M059J (cell line): ENCODE measurements at regions not wholly inside any gene's neighbourhood (a gene's known extent, or its start where the extent isn't known, plus 50 kb on each side); places are given as distances from the start of the nearest gene placed in this dataset.
"Not testable (repeated sequence)": the region's sequence is repeated elsewhere in the genome, so short reads cannot be mapped to it uniquely, and the experiment has no call there.

Experiments
- DNase-seq: peaks from one replicate; pipeline ENCODE4 v3.0.0-alpha.2; 2012; ENCODE audit warnings: low read depth

GRCh38 chr6:134429861-134430380, 112.0 kb upstream of the SGK1 start:
- DNase-seq = no peak

DNA sequence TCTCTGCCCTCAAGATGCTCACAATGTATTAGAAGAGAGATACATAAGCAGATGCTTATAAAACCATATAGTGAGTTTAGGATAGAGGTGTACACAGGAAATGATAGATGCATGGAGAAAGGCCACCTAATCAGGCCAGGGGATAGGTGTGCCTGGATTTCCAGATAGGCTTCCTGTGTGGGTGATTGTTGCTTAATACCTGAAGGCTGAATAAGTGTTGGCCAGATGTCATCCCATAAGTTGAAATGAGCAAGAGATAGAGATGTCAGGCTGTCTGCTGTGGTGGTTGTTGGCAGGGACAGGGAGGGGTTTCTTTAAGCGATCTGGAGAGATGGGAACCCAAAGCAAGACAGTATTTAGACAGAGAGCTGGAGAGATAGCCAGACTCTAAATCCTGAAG, 109.8 kb upstream of the SGK1 start:
- DNase-seq = no peak

- DNase-seq = no peak
These were observed 108.7 kb upstream of the SGK1 start for GRCh38 chr6:134426623-134427022.

DNA sequence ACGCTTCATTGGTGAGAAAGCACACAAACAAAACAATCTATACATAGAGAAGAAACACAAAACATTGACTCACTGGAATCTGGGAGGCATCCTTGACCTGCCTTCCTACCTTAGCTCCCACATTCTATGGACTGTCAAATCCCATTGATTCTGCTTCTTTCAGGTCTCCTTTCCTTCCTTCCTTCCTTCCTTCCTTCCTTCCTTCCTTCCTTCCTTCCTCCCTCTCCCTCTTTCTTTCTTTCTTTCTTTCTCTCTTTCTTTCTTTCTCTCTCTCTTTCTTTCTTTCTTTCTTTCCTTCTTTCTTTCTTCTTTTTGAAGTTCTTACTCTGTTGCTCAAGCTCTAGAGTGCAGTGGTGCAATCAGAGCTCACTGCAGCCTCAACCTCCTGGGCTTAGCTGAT, 108.0 kb upstream of the SGK1 start:
- DNase-seq = not testable (repeated sequence)

GRCh38 chr6:134425513-134425912, 107.6 kb upstream of the SGK1 start:
- DNase-seq = peak; percentile 81

- DNase-seq = no peak
These were observed 106.9 kb upstream of the SGK1 start for GRCh38 chr6:134424798-134425170.

DNA sequence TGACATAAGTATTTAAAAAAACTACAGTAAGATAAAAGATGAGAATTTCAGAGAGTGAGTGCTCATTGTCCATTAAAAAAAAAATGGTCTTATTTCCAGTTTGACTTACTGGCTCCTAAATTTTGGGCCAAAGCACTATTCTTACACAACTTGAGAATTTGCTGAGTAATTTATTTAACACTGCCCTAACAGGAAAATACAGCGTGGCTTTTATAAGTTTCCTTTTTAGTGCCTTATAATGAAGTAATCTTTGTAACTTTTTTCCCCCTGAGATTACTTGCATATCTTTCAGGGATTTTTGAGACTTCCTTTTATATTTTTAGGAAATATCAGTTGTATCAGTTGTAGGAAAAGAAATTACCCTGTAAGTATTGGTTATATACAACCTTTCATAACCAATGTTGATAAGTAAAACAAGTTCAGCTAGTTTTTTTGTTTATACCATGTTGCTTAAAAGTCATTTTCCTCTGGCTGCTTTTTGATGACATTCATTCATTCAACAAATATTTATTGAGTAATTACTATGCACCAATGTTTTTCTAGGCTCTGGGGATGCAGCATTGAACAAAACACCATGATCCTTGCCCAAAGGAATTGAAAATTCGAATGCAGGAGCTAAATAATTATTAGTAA, 106.4 kb upstream of the SGK1 start:
- DNase-seq = peak; percentile 26

- peak; percentile 99 for DNase-seq
These were observed 104.7 kb upstream of the SGK1 start for GRCh38 chr6:134422426-134423231.

- DNase-seq = peak; percentile 65
These were observed 103.6 kb upstream of the SGK1 start for GRCh38 chr6:134421501-134421900.

DNA sequence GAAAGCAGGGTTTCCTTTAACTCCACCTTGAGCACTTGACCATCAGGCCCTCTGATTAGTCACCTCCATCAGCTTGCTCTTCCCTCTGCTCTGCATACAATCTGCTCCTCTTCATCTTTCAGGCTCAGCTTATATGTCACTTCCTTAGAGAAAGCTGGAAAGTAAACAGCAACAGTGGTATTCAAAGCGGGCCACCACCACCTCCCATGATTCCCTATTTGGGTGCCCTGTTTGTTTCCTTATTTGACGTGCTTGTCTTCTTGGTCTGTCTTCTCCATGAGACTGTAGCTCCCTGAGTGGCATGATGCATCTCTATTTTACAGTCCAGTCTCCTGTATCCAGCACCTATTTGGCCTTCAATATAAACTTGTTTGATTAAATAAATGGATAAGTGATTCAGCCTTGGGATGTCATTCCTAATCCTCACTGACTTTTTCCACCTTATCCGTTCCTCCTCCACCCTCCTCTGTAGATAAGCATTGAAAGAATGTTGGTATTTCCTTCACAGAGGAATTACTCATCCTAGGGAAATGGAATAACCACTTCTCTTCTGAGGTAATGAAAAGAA, 102.8 kb upstream of the SGK1 start:
- peak; percentile 93 for DNase-seq

DNA sequence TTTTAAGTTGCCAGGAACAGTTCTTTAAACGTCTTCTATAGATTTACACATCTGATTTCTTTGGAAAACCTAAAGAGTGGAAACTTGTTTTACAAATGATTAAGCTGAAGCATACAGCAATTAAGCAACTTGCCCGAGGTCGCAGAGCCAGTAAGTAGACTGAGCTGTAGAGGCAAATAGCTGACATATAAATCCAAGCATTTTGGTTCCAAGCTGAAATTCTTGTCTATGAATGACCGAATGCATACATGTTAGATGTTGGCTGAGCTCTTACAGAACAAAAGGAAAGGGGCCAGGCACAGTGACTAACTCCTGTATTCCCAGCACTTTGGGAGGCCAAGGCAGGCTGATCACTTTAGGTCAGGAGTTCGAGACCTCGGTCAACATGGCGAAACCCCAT, 101.8 kb upstream of the SGK1 start:
- no peak for DNase-seq

DNA sequence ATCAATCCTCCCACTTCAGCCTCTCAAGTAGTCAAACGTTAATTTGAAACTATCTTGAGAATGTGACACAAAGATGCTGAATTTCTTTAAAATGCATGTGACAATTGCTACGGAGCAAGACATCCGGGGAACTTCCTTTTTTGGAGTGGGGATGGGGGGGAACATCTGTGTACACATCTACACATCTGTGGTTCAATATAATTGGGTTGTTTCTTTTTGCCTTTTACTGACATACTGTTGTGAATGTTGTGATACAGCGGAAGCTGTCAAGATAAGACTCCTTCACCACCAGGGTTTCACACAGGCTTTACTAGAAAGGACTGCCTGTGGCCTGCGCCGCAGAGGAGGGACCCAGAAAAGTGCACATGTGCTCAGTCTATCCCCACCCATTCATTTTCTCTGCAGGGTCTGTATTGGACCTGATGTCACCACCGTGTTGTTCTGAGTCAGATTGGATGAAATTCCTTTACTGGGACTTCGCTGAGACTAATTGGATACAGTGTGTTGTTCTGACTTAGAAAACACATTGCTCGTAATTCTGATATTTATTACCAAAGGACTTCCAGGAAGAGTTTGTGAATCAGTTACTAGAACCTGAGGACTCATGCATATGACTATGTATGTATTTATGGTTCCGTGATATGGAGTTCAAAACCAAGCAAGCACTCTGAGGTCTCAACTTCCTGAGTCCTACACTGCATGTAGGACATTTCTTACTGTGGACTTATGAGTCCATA, 98.7 kb upstream of the SGK1 start:
- DNase-seq = no peak

GRCh38 chr6:134415656-134416055, 97.7 kb upstream of the SGK1 start:
- no peak for DNase-seq

DNA sequence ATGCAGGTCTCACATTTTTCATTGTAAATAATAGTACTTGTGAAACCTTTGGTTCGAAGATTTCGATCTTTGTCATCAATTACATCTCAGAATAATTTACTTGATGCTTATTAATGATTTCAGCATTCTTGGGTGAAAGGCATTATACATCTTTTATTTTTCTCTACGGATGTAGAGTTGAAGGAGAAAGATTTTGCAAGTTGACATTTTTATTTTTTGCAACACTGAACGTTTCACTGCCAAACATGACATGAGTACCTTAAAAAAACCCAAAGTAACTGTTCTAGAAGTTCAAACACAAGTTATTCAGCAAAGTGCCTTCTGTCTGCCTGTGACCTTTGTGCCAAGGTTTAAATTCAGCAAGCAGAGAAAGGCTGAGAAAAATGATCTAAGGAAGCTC, 97.3 kb upstream of the SGK1 start:
- no peak for DNase-seq

- no peak for DNase-seq
These were observed 96.9 kb upstream of the SGK1 start for GRCh38 chr6:134414793-134415192.

GRCh38 chr6:134413241-134413643, 95.3 kb upstream of the SGK1 start:
- DNase-seq = no peak

DNA sequence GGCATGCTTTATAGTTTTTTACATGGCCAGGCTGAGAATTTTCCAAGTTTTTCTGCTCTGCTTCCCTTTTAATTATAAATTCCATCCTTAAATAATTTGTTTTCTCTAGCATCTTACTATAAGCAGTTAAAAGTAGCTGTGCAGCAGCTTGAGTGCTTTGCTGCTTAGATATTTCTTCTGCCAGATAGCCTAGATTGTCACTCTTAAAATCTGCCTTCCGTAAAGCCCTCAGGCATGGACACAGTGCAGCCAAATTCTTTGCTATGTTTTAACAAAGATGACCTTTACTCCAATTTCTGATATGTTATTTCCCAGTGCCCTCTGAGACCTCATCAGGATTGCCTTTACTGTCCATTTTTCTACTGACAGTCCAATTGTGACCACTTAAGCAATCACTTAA, 92.6 kb upstream of the SGK1 start:
- peak; percentile 73 for DNase-seq

DNA sequence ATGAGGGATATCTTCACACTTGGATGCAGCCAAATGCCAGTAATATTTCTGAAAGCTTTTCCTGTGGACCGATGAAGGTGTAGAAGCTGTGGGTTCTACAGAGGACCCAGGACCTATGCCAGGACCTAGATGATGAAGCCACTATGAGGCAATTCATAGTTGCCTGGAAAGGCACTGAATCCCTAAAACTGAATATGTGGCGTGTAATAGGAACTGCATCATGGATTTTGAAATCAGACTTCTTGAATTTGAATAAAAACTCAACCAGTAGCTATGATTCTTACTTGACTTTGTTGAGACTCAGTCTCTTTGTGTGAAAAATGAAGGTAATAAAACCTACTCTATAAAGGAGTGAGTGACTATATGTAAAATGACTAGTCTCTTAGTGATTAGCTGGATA, 89.9 kb upstream of the SGK1 start:
- DNase-seq = no peak

DNA sequence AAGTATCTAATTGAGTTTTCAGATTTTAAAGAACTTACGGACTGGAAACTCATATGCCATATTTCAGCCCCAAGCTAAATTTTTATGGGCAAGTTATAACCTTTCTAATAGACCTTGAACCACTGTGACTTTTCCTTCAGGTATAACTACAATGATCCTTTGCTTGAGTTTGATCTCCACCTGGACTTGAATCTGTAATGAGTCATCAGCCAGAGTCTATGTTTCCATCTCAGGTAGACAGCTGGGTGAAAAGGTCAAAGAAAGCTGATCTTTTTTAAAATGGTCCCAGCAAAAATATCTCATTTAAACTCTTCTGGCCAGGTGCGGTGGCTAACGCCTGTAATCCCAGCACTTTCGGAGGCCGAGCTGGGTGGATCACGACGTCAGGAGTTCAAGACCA, 88.4 kb upstream of the SGK1 start:
- DNase-seq = no peak

GRCh38 chr6:134405386-134406087, 87.6 kb upstream of the SGK1 start:
- DNase-seq = no peak

DNA sequence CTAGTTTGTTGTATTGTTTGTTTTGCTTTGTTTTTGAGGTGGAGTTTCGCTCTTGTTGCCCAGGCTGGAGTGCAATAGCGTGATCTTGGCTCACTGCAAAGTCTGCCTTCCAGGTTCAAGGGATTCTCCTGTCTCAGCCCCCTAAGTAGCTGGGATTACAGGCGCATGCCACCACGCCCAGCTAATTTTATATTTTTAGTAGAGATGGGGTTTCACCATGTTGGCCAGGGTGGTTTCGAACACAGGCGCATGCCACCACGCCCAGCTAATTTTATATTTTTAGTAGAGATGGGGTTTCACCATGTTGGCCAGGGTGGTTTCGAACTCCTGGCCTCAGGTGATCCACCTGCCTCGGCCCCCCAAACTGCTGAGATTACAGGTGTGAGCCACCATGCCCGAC, 85.4 kb upstream of the SGK1 start:
- DNase-seq = not testable (repeated sequence)
